K562 (cell line): ENCODE measurements at regions not wholly inside any gene's neighbourhood (a gene's known extent, or its start where the extent isn't known, plus 50 kb on each side); places are given as distances from the start of the nearest gene placed in this dataset.

Experiments used
- ATAC-seq: fragments of 200-7000 bp; cut with Tn5 transposase; 3 replicates; pipeline ENCODE4 v1.9.1; 2020; ENCODE audit warnings: moderate library complexity
- BruUV-seq: library from RNA; stranded (reverse); fragments of 400-500 nt; replicated peaks from 2 replicates; lab custom pipeline; 2021; lab: Mats Ljungman, UMichigan
- CTCF ChIA-PET: fragments of 300-600 bp; formaldehyde crosslinking; extraction: SDS; loops from one replicate; lab custom pipeline; 2021; ENCODE audit warnings: low intra/inter-chr PET ratio; lab: Yijun Ruan, JAX
- POLR2A ChIA-PET: fragments of 300-600, 350-650 bp; sonication (Branson Sonifier 250); formaldehyde crosslinking; extraction: SDS; loops from one replicate; lab custom pipeline; 2021; ENCODE audit warnings: antibody characterized with exemption, inconsistent platforms; lab: Yijun Ruan, JAX
- DNase-seq, 4 experiments: peaks; one replicate each; pipeline versions ENCODE4 v3.0.0 to v3.0.0-alpha.2; 2011 to 2018; ENCODE audit warnings: low spot score in 3 of 4, mixed read lengths in 3 of 4; ENCODE audit errors: extremely low read depth in 1 of 4
- FAIRE-seq: peaks from 2 replicates; lab custom pipeline; 2011; peaks lifted over from hg19 to GRCh38; lab: Jason Lieb, UNC
- H2AFZ ChIP-seq: 2 replicates; pipeline ENCODE4 v1.6.0; 2011; ENCODE audit warnings: low read depth, low read length, control low read depth, inconsistent platforms
- H3K27ac ChIP-seq: fragments of 200-600 bp; 3 replicates; pipeline ENCODE4 v1.8.0; 2011; ENCODE audit warnings: low read depth, mild to moderate bottlenecking, control low read depth, inconsistent platforms, low read length, moderate library complexity, mixed read lengths; ENCODE audit errors: extremely low read depth
- H3K27me3 ChIP-seq, 2 experiments: fragments of 300-600 bp in 1 of 2; 2 replicates in 1 of 2; 3 replicates in 1 of 2; pipeline versions ENCODE4 v1.6.0 to v1.8.0; 2011; ENCODE audit warnings: inconsistent platforms in 2 of 2, low read length in 2 of 2, mild to moderate bottlenecking in 1 of 2, mixed read lengths in 1 of 2, moderate library complexity in 1 of 2; ENCODE audit not compliant: control insufficient read depth in 2 of 2, insufficient read depth in 2 of 2
- H3K36me3 ChIP-seq: fragments of 300-600 bp; 3 replicates; pipeline ENCODE4 v1.8.0; 2011; ENCODE audit warnings: mild to moderate bottlenecking, low read length, inconsistent platforms; ENCODE audit not compliant: control insufficient read depth, insufficient read depth
- H3K4me1 ChIP-seq, 2 experiments: fragments of 200-600 bp in 1 of 2; replicated peaks in 1 of 2; 2 replicates in 1 of 2; 3 replicates in 1 of 2; pipeline versions ENCODE4 v1.5.1 to v1.8.0; 2011; ENCODE audit warnings: inconsistent platforms in 2 of 2, low read length in 2 of 2, mild to moderate bottlenecking in 1 of 2, mixed read lengths in 1 of 2, moderate library complexity in 1 of 2; ENCODE audit not compliant: control insufficient read depth in 2 of 2, insufficient read depth in 2 of 2
- H3K4me2 ChIP-seq: 2 replicates; pipeline ENCODE4 v1.6.1; 2011; ENCODE audit warnings: low read length, control low read depth, inconsistent platforms, mixed read lengths; ENCODE audit not compliant: insufficient read depth
- H3K4me3 ChIP-seq: fragments of 200-600 bp; sonication (generic), shearing (Covaris generic); 2 replicates; pipeline ENCODE4 v1.5.1; 2016; ENCODE audit warnings: control low read depth, inconsistent platforms
- H3K79me2 ChIP-seq: fragments of 200-600 bp; 3 replicates; pipeline ENCODE4 v1.8.0; 2011; ENCODE audit warnings: low read length, inconsistent platforms; ENCODE audit not compliant: control insufficient read depth, insufficient read depth
- H3K9ac ChIP-seq, 2 experiments: 2 replicates each; pipeline versions ENCODE4 v1.6.0 to v1.6.1; 2011; ENCODE audit warnings: low read depth in 2 of 2, low read length in 2 of 2, control low read depth in 1 of 2, inconsistent platforms in 1 of 2, mild to moderate bottlenecking in 1 of 2, mixed read lengths in 1 of 2; ENCODE audit not compliant: insufficient read depth in 1 of 2
- H3K9me1 ChIP-seq: one replicate; pipeline ENCODE4 v1.6.0; 2011; ENCODE audit warnings: inconsistent platforms, mild to moderate bottlenecking, low read length, moderate library complexity; ENCODE audit not compliant: control insufficient read depth, insufficient read depth
- H3K9me3 ChIP-seq: replicated peaks from 2 replicates; pipeline ENCODE4 v1.5.1; 2011; ENCODE audit warnings: low read depth, low read length, inconsistent platforms; ENCODE audit not compliant: control insufficient read depth, insufficient read depth
- H4K20me1 ChIP-seq: replicated peaks from 2 replicates; pipeline ENCODE4 v1.6.1; 2011; ENCODE audit warnings: low read length, inconsistent platforms, mixed read lengths; ENCODE audit not compliant: control insufficient read depth, insufficient read depth
- ADNP ChIP-seq: fragments of 200-800 bp; sonication (Bioruptor generic); IDR thresholded peaks from 2 replicates; pipeline ENCODE4 v1.6.1; 2016; ENCODE audit warnings: missing genetic modification characterization, missing compliant biosample characterization
- C11orf30 ChIP-seq: fragments of 450-650 bp; IDR thresholded peaks from 2 replicates; pipeline ENCODE4 v1.6.1; 2016; ENCODE audit warnings: low read depth, mild to moderate bottlenecking
- HIVEP1 ChIP-seq: fragments of 250-450 bp; sonication (Bioruptor Pico); IDR thresholded peaks from 2 replicates; pipeline ENCODE4 v1.4.0; 2020; ENCODE audit warnings: mild to moderate bottlenecking
- HNRNPLL ChIP-seq: fragments of 200-400 bp; formaldehyde crosslinking; IDR thresholded peaks from 2 replicates; pipeline ENCODE4 v1.6.1; 2017; ENCODE audit warnings: low read length, low read depth, mild to moderate bottlenecking; ENCODE audit not compliant: poor library complexity, severe bottlenecking
- NEUROD1 ChIP-seq: fragments of 150-350 bp; IDR thresholded peaks from 2 replicates; pipeline ENCODE4 v1.6.1; 2014; ENCODE audit warnings: borderline replicate concordance, low read length, low read depth; ENCODE audit not compliant: partially characterized antibody
- NR2F6 ChIP-seq: fragments of 450-650 bp; formaldehyde crosslinking; IDR thresholded peaks from 2 replicates; pipeline ENCODE4 v1.4.0; 2020; ENCODE audit warnings: mild to moderate bottlenecking
- PTTG1 ChIP-seq: fragments of 450-650 bp; IDR thresholded peaks from 2 replicates; pipeline ENCODE4 v1.6.1; 2016; ENCODE audit warnings: low read depth, mild to moderate bottlenecking, missing genetic modification characterization, missing compliant biosample characterization
- RHOXF2B ChIP-seq: fragments of 250-450 bp; sonication (Bioruptor Pico); conservative IDR thresholded peaks from 2 replicates; pipeline ENCODE4 v1.5.1; 2021
- SREBF1 ChIP-seq: fragments of 150-350 bp; IDR thresholded peaks from 2 replicates; pipeline ENCODE4 v1.6.1; 2014; ENCODE audit warnings: antibody characterized with exemption, low read depth, low read length, borderline replicate concordance
- ZBTB17 ChIP-seq: fragments of 450-650 bp; formaldehyde crosslinking; IDR thresholded peaks from 2 replicates; pipeline ENCODE4 v1.4.0; 2020; ENCODE audit warnings: mild to moderate bottlenecking
- ZNF696 ChIP-seq: fragments of 250-450 bp; sonication (Bioruptor Pico); conservative IDR thresholded peaks from 2 replicates; pipeline ENCODE4 v1.4.0; 2020; ENCODE audit warnings: mild to moderate bottlenecking, moderate library complexity
- ZNF780A ChIP-seq: fragments of 250-450 bp; sonication (Bioruptor Pico); IDR thresholded peaks from 2 replicates; pipeline ENCODE4 v1.5.0; 2021; ENCODE audit warnings: mild to moderate bottlenecking
- WGBS: fragments of 100-300 bp; shearing (Covaris generic); methylation state at CpG from one replicate; pipeline ENCODE4 v1.1.6; 2016; ENCODE audit warnings: low coverage, mixed read lengths; ENCODE audit not compliant: insufficient coverage; ENCODE audit errors: missing lambda C conversion rate; 5-methylcytosine and 5-hydroxymethylcytosine counted together
- in situ Hi-C: fragments of 300-500 bp; cut with MboI; formaldehyde crosslinking; loops from 4 replicates; pipeline ENCODE4 v1.15.0; 2018; ENCODE audit warnings: inconsistent platforms, mixed read lengths
- intact Hi-C: fragments of 100-400 bp; cut with micrococcal nuclease; formaldehyde crosslinking; loops from 2 replicates; pipeline ENCODE4 v1.14.2; 2022
- TF ChIP-seq, protein P1 (sequence below): IDR thresholded peaks from 2 replicates; pipeline ENCODE4 v1.6.1; 2011; ENCODE audit warnings: borderline replicate concordance, low read depth, mild to moderate bottlenecking, moderate library complexity, low read length; ENCODE audit not compliant: insufficient read depth, poor library complexity, severe bottlenecking

DNA sequence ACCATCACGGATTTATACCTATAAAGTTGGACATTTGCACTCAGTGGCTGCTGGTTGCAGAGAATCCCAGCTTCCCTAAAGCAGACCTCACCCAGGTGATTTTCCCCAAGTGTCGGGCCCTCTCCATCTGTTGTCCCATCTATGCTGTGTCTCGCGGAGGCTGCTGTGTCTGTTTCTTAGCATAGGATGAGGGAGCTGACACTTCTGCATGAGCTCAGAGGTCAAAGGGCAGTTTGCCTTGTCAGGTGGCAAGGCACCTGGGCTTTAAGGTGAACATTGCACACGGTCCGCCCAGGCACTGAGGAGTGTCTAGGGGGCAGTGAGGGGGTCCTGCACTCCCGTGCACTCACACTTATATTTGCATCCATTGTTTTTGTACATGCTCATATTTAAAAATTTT is 151.6 kb downstream of the ZIC5 start:
- ATAC-seq (no peak), DNase-seq (no peak), FAIRE-seq (no peak)
- Histone ChIP-seq H3K4me1 (no peaks in the 10 kb centered on the region), H4K20me1 (0 out of 2 replicates have a peak, but pooled peaks cover 3% of the 10 kb centered on the region), H3K36me3 (no peaks in the 10 kb centered on the region), H3K9me1 (no peaks in the 10 kb centered on the region), H3K79me2 (no peaks in the 10 kb centered on the region), H3K9ac (no peak overlapping the region), H2AFZ (no peak overlapping the region), H3K27ac (no peak overlapping the region), H3K4me2 (no peak overlapping the region), H3K27me3 (peaks cover 4 to 13% of the 10 kb centered on the region in 2 experiments; a peak in 2 of 5 replicates), H3K9me3 (no peaks in the 10 kb centered on the region), H3K4me3 (no peak overlapping the region)
- in situ Hi-C loops (no loop called here), intact Hi-C loops (no loop called here)
- TF ChIP-seq ZNF780A (CRISPR knock-in tag) = no peak
- no peak for TF ChIP-seq HNRNPLL
- TF ChIP-seq ADNP (tag) = no peak
- no peak for TF ChIP-seq PTTG1
- no peak for TF ChIP-seq SREBF1
- TF ChIP-seq, protein P1, sequence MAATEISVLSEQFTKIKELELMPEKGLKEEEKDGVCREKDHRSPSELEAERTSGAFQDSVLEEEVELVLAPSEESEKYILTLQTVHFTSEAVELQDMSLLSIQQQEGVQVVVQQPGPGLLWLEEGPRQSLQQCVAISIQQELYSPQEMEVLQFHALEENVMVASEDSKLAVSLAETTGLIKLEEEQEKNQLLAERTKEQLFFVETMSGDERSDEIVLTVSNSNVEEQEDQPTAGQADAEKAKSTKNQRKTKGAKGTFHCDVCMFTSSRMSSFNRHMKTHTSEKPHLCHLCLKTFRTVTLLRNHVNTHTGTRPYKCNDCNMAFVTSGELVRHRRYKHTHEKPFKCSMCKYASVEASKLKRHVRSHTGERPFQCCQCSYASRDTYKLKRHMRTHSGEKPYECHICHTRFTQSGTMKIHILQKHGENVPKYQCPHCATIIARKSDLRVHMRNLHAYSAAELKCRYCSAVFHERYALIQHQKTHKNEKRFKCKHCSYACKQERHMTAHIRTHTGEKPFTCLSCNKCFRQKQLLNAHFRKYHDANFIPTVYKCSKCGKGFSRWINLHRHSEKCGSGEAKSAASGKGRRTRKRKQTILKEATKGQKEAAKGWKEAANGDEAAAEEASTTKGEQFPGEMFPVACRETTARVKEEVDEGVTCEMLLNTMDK = no peak
- no peak for TF ChIP-seq NEUROD1
- TF ChIP-seq ZNF696 (CRISPR knock-in tag) = no peak
- TF ChIP-seq ZBTB17 = no peak
- TF ChIP-seq RHOXF2B (CRISPR knock-in tag) = no peak
- TF ChIP-seq NR2F6 (CRISPR knock-in tag) = no peak
- no peak for TF ChIP-seq HIVEP1 (CRISPR knock-in tag)
- no peak for TF ChIP-seq C11orf30
- 2% methylated on average over 7 of the region's 7 CpGs for WGBS
- no TSS peak for BruUV-seq
- ChIA-PET POLR2A (no interaction called here), CTCF (no interaction called here)
